Neural progenitor cell (in vitro differentiated cells): ENCODE measurements at regions not wholly inside any gene's neighbourhood (a gene's known extent, or its start where the extent isn't known, plus 50 kb on each side); places are given as distances from the start of the nearest gene placed in this dataset.
A peak's percentile ranks its signal among the peaks of the same experiment; 100 is the strongest.

ENCODE experiments used
- DNase-seq: peaks from one replicate; pipeline ENCODE4 v3.0.0-alpha.2; 2016; ENCODE audit warnings: low spot score
- H2AFZ ChIP-seq: fragments of 200-600 bp; sonication (generic); replicated peaks from 2 replicates; pipeline ENCODE4 v1.6.1; 2016; ENCODE audit warnings: antibody characterized with exemption
- H3F3A ChIP-seq: fragments of 200-600 bp; sonication (generic); 2 replicates; pipeline ENCODE4 v1.6.1; 2016; ENCODE audit warnings: antibody characterized with exemption, low read depth
- H3K27ac ChIP-seq: fragments of 200-600 bp; sonication (generic); 2 replicates; pipeline ENCODE4 v1.5.1; 2016; ENCODE audit warnings: mild to moderate bottlenecking
- H3K27me3 ChIP-seq: fragments of 200-600 bp; sonication (generic); 2 replicates; pipeline ENCODE4 v1.6.1; 2016; ENCODE audit warnings: mild to moderate bottlenecking, moderate library complexity
- H3K36me3 ChIP-seq: fragments of 200-600 bp; sonication (generic); 2 replicates; pipeline ENCODE4 v1.5.1; 2016
- H3K4me1 ChIP-seq: fragments of 200-600 bp; sonication (generic); 2 replicates; pipeline ENCODE4 v1.6.1; 2016; ENCODE audit warnings: mixed run types
- H3K4me2 ChIP-seq: fragments of 200-600 bp; sonication (generic); 2 replicates; pipeline ENCODE4 v1.6.1; 2016
- H3K4me3 ChIP-seq: fragments of 200-600 bp; sonication (generic); 2 replicates; pipeline ENCODE4 v1.5.1; 2016
- H3K79me2 ChIP-seq: fragments of 200-600 bp; sonication (generic); 2 replicates; pipeline ENCODE4 v1.6.1; 2016; ENCODE audit warnings: low read depth
- H3K9ac ChIP-seq: fragments of 200-600 bp; sonication (generic); 2 replicates; pipeline ENCODE4 v1.6.1; 2016
- H3K9me3 ChIP-seq: fragments of 200-600 bp; sonication (generic); 2 replicates; pipeline ENCODE4 v1.5.1; 2016; ENCODE audit warnings: low read depth
- H4K20me1 ChIP-seq: fragments of 200-600 bp; sonication (generic); 2 replicates; pipeline ENCODE4 v1.6.1; 2016; ENCODE audit warnings: low read depth
- H3K27ac Mint-ChIP-seq: 3 replicates; pipeline ENCODE4 v1.8.0; 2021; ENCODE audit warnings: mixed read lengths
- H3K27me3 Mint-ChIP-seq: 2 replicates; pipeline ENCODE4 v1.8.0; 2022; ENCODE audit warnings: low read depth, mild to moderate bottlenecking, inconsistent platforms, moderate library complexity, mixed read lengths; ENCODE audit not compliant: insufficient read depth
- H3K36me3 Mint-ChIP-seq: 3 replicates; pipeline ENCODE4 v1.8.0; 2021; ENCODE audit warnings: mixed read lengths
- H3K4me1 Mint-ChIP-seq: 3 replicates; pipeline ENCODE4 v1.8.0; 2021; ENCODE audit warnings: mixed read lengths
- H3K4me3 Mint-ChIP-seq: 3 replicates; pipeline ENCODE4 v1.8.0; 2021; ENCODE audit warnings: mild to moderate bottlenecking, moderate library complexity, mixed read lengths
- H3K9me3 Mint-ChIP-seq: 3 replicates; pipeline ENCODE4 v1.8.0; 2020; ENCODE audit warnings: mixed read lengths
- CTCF ChIP-seq: fragments of 200-600 bp; sonication (generic); IDR thresholded peaks from 2 replicates; pipeline ENCODE4 v1.5.1; 2017; ENCODE audit warnings: antibody characterized with exemption, mild to moderate bottlenecking
- EZH2 ChIP-seq: fragments of 200-600 bp; sonication (generic); IDR thresholded peaks from 2 replicates; pipeline ENCODE4 v1.6.1; 2017; ENCODE audit warnings: antibody characterized with exemption, mild to moderate bottlenecking, moderate library complexity
- EZH2phosphoT487 ChIP-seq: fragments of 200-600 bp; sonication (generic); IDR thresholded peaks from 2 replicates; pipeline ENCODE4 v1.6.1; 2017; ENCODE audit warnings: antibody characterized with exemption

- Histone ChIP-seq H3K79me2 (no peaks in the 10 kb centered on the region), H3K9ac (no peak overlapping the region), H2AFZ (no peak overlapping the region), H4K20me1 (no peaks in the 10 kb centered on the region), H3K27me3 (no peaks in the 10 kb centered on the region), H3K36me3 (peaks cover 6% of the 10 kb centered on the region), H3F3A (no peaks in the 10 kb centered on the region), H3K4me1 (no peaks in the 10 kb centered on the region), H3K9me3 (peaks cover 8% of the 10 kb centered on the region), H3K4me3 (no peak overlapping the region), H3K27ac (no peak overlapping the region), H3K4me2 (no peak overlapping the region)
- no peaks in the 10 kb centered on the region for H3K4me1 Mint-ChIP-seq
- peaks cover 19% of the 10 kb centered on the region for H3K9me3 Mint-ChIP-seq
- no peak for DNase-seq
- no peak overlapping the region for H3K27ac Mint-ChIP-seq
- no peak overlapping the region for H3K4me3 Mint-ChIP-seq
- H3K36me3 Mint-ChIP-seq, result no peaks in the 10 kb centered on the region
- TF ChIP-seq EZH2 (no peak), CTCF (peak; percentile 19)
- H3K27me3 Mint-ChIP-seq, result no peaks in the 10 kb centered on the region
Measured at GRCh38 chr6:18820725-18821124, 433.6 kb downstream of the RNF144B start.

GRCh38 chr6:18823782-18824386 is 436.7 kb downstream of the RNF144B start:
- H3K4me1 Mint-ChIP-seq, result no peaks in the 10 kb centered on the region
- H3F3A ChIP-seq, result no peaks in the 10 kb centered on the region
- DNase-seq, result peak; percentile 76

GRCh38 chr6:18829272-18829870 is 442.2 kb downstream of the RNF144B start:
- H3K9me3 Mint-ChIP-seq, result peaks cover 10% of the 10 kb centered on the region
- H3K27ac Mint-ChIP-seq, result no peak overlapping the region
- no peak overlapping the region for H3K4me3 Mint-ChIP-seq
- DNase-seq, result no peak
- no peaks in the 10 kb centered on the region for H4K20me1 ChIP-seq
- no peaks in the 10 kb centered on the region for H3K36me3 Mint-ChIP-seq
- H3K27me3 Mint-ChIP-seq, result no peaks in the 10 kb centered on the region
- H3K4me2 ChIP-seq, result no peak overlapping the region
- no peaks in the 10 kb centered on the region for H3F3A ChIP-seq
- H3K9me3 ChIP-seq, result no peaks in the 10 kb centered on the region
- H3K36me3 ChIP-seq, result no peaks in the 10 kb centered on the region
- TF ChIP-seq CTCF, result no peak
- H3K27ac ChIP-seq, result no peak overlapping the region
- H3K4me3 ChIP-seq, result no peak overlapping the region
- no peaks in the 10 kb centered on the region for H3K27me3 ChIP-seq
- no peak overlapping the region for H3K9ac ChIP-seq
- no peaks in the 10 kb centered on the region for H3K79me2 ChIP-seq
- H3K4me1 ChIP-seq, result peaks cover 12% of the 10 kb centered on the region
- no peaks in the 10 kb centered on the region for H3K4me1 Mint-ChIP-seq
- H2AFZ ChIP-seq, result no peak overlapping the region

More at GRCh38 chr6:18823782-18824386, 436.7 kb downstream of the RNF144B start:
- no peak overlapping the region for H3K27ac Mint-ChIP-seq
- no peak overlapping the region for H3K4me3 Mint-ChIP-seq
- Histone ChIP-seq H2AFZ (no peak overlapping the region), H3K4me2 (no peak overlapping the region), H3K4me3 (no peak overlapping the region), H3K27me3 (no peaks in the 10 kb centered on the region), H3K27ac (no peak overlapping the region), H3K4me1 (peaks cover under 1% of the 10 kb centered on the region), H3K9ac (no peak overlapping the region), H4K20me1 (no peaks in the 10 kb centered on the region), H3K9me3 (peaks cover 8% of the 10 kb centered on the region), H3K36me3 (peaks cover 6% of the 10 kb centered on the region), H3K79me2 (no peaks in the 10 kb centered on the region)
- peaks cover 25% of the 10 kb centered on the region for H3K9me3 Mint-ChIP-seq
- TF ChIP-seq EZH2 (no peak), CTCF (peak; percentile 84), EZH2phosphoT487 (no peak)
- no peaks in the 10 kb centered on the region for H3K27me3 Mint-ChIP-seq
- no peaks in the 10 kb centered on the region for H3K36me3 Mint-ChIP-seq
